ENCODE measurements at regions not wholly inside any gene's neighbourhood (a gene's known extent, or its start where the extent isn't known, plus 50 kb on each side); places are given as distances from the start of the nearest gene placed in this dataset.

GRCh38 chr2:199606193-199606780 lies 148.5 kb upstream of the SATB2 start:
- TF ChIP-seq POLR2A (IDR thresholded peaks at IDR 0.05; ENCODE audit: low read length) (no peak), GATA1 (IDR thresholded peaks at IDR 0.05; ENCODE audit: low read depth, low read length) (no peak)
